ENCODE measurements at regions not wholly inside any gene's neighbourhood (a gene's known extent, or its start where the extent isn't known, plus 50 kb on each side); places are given as distances from the start of the nearest gene placed in this dataset.

- no peak for TF ChIP-seq POLR2A (IDR thresholded peaks at IDR 0.05)
- TF ChIP-seq, protein P1, sequence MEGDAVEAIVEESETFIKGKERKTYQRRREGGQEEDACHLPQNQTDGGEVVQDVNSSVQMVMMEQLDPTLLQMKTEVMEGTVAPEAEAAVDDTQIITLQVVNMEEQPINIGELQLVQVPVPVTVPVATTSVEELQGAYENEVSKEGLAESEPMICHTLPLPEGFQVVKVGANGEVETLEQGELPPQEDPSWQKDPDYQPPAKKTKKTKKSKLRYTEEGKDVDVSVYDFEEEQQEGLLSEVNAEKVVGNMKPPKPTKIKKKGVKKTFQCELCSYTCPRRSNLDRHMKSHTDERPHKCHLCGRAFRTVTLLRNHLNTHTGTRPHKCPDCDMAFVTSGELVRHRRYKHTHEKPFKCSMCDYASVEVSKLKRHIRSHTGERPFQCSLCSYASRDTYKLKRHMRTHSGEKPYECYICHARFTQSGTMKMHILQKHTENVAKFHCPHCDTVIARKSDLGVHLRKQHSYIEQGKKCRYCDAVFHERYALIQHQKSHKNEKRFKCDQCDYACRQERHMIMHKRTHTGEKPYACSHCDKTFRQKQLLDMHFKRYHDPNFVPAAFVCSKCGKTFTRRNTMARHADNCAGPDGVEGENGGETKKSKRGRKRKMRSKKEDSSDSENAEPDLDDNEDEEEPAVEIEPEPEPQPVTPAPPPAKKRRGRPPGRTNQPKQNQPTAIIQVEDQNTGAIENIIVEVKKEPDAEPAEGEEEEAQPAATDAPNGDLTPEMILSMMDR (IDR thresholded peaks at IDR 0.05), result no peak
These were observed 83.1 kb upstream of the LMNB1 start for GRCh38 chr5:126693806-126694205.

All from ovary (tissue), 3 donors.